Myocyte (in vitro differentiated cells): ENCODE measurements at regions not wholly inside any gene's neighbourhood (a gene's known extent, or its start where the extent isn't known, plus 50 kb on each side); places are given as distances from the start of the nearest gene placed in this dataset.

Source experiments
- DNase-seq: peaks from one replicate; pipeline ENCODE4 v3.0.0-alpha.2; 2012; ENCODE audit warnings: low read depth

DNA sequence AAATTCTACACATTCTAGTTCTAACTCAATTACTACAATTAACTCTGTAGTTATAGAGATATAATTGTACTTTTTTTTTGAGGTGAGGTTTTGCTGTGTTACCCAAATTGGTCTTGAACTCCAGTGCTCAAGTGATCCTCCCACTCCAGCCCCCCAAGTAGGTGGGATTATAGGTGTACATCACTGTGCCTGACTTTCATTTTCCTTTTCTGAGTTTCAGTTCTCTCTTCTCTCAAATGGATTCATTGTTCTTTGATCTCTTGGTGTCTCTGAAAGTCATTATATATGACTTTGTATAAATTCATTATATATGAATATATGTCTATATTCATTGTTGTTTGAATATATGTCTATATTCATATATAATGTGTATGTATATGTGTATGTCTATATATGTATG, 74.0 kb upstream of the GALNT2 start:
- no peak for DNase-seq

DNA sequence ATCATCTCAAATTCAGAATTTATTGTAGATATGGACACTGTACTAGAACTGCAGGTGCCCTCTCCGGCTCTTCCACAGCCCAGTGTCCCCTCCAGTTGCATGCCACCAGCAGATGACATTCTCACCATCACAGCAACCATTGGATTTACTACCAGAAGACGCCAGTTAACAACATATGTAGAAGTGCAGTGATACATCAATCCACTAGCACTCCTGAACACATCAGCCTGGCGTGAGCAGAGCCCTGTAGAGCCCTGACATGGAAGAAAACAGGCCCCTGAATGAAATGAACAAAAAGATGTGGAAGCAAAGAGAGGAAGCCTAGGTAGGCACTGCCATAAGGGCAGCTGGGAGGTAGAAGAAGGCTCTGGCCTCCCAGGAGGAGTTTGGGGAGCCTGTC, 73.1 kb upstream of the GALNT2 start:
- DNase-seq = no peak

DNA sequence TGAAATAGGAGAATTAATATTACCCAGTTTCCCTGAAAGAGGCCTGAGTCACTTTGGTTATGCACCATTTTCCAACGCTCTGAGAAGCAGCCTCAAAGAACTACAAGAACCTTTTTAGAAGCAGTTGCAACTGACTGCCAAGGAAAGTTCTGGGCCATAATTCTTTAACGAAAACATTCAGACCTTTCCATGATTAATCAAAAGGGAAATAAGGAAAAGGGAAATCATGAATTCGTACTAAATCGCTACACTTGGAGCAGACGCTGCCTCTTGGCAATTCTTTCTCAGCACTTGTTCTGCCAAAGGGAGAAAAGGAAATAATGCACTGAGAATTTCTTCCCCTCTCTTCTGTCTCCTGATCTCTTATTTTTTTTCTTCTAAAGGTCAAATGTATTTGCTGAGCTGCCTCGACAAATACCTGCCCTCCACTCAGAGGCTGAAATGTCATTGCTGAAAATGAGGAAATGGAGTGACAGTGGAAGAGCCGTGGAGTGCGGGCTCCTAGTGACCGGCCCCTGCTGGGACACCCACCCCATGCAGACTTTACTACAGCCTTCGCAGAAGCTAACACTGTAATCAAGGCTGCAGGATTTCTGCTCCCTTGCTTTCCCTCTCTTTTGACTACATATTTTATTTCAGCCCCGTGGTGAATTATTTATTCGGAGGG, 67.9 kb upstream of the GALNT2 start:
- DNase-seq = no peak

DNA sequence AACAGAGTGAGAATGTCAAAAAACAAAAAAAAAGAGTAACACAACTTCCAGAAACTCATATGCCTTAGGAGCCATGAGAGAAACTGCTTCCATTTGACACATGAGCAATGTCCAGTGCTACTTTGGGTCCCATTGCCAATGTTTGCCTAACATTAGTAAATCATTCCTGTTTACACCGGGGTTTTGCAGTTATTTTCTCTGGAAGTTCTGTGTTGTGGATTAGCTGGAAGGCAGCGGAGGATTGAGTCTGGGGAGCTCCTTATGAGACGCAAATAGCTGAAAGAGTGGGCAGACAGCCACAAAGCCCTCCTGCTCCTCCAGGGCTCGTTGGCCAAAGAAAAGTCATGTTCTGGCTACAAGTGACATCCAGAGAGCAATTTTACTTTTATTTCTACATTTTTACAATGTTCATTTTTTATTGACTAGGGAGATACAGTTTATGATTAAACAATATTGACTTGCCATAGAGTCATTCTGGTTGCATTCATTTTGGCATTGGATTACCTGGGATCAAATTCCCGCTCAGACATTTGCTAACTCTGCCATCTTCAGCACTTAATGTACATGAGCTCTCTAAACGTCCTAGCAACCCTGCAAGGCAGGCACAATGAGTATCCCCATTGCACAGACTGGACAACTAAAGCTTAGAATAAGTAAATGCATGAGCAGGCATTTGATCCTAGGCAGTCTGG, 66.4 kb upstream of the GALNT2 start:
- no peak for DNase-seq

DNA sequence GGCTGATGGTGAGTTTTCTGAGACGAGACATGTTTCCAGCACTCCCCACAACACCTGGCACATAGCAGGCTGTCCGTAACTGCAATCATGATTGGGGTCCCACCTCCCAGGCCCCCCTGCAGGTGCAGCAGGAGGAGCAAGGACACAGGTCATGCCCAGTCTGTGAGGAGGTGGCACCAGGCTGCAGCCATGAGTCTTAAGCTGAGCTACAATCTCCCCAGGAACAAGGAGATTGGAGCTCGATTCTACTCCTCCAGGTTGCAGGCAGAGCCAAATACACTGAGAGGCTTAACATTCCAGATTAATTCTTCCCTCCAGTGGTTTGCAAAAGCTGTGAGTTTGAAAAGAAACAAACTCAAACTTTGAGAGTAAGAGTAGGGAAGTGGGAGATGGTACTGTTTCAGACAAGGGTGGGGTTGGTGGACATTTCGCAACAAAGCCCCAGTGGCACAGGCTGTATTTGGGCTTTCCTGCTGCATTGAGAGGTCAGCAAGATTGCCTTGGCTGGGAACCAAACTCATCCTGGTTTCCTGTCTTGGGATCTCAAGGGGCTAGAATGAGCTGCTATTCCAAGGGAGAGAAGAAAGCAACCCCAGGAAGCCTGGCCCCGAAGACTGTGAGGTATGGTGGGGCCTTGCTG, 64.8 kb upstream of the GALNT2 start:
- no peak for DNase-seq

DNA sequence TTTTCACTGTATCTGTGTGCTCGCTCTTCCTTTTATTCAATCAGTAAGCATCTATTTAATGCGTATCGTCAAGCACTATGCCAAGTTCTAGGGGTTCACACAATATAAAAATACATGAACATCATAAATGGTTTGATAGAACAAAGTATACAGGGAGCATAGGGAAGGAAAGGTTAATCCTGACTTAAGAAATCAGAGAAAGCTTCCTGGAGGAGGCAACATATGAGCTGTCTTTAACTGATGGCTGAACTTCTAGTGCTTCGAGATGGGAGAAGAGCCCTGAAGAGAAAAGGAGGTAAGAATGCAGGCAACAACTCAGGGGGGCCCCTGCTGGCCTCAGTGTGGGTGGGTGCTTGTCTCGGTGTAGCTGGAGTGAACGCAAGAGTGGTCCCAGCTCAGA, 63.6 kb upstream of the GALNT2 start:
- no peak for DNase-seq

DNA sequence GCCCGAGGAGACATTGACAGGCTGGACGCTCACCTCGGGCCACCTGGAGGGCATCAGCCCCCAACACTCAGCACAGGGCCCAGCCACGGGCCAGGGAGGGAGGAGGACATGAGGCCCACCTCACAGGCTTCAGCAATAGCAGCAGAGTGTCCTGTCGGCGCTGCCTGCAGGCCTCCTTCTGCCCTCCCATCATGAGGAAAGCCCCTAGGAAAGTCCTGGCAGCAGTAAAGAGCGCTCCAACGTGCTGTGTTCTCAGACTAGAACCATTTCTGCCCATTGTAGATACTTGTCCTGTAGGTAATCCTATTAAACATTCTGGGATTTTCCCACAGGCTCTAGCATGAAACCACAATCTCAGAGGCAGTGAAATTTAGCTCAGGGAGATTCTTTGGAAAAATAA, 62.0 kb upstream of the GALNT2 start:
- DNase-seq = no peak

DNA sequence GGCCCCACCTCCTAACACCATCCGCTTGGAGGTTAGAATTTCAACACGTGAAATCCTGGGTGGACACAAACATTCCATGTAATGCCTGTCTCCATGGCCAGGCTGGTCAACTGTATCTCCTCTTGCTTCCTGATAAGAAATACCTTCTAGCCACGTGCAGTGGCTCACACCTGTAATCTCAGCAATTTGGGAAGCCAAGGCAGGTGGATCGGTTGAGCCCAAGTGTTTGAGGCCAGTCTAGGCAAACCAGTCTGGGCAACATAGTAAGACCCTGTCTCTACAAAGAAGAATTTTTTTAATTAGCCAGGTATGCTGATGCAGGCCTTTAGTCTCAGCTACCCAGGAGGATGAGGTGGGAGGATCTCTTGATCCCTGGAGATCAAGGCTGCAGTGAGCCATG, 58.3 kb upstream of the GALNT2 start:
- no peak for DNase-seq

DNA sequence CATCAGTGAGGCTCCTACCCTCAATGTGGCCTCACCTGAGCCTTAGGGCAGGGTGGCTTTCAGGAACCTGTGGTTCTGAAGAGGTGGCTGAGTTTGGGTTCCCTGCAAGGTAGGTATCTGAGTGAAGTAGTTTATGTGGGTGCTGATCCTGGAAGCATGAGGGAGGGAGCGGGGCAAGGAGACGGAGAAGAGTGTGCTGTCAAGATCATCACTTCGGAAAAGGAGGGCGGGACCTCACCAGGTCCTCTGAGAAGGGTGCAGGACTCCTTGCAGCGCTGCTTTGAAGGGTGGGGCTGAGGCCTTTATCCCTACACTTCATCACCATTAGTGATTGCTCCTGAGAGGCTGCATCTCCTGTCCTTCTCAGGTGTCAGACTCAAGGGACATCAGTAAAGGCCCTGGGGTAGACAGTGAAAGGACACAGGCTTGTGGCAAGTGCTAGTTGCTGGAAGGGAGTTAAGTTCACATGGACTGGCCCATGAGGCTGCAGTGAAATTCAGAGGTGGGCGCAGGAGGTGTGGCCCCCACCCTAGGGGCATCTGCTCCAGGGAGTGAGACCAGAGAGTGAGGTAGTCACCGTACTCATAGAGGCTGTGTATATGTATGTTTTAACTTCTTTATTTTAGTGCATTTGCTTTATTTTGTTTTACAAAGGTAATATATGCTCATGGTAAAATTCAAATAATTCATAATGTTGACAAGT, 57.3 kb upstream of the GALNT2 start:
- DNase-seq = no peak

DNA sequence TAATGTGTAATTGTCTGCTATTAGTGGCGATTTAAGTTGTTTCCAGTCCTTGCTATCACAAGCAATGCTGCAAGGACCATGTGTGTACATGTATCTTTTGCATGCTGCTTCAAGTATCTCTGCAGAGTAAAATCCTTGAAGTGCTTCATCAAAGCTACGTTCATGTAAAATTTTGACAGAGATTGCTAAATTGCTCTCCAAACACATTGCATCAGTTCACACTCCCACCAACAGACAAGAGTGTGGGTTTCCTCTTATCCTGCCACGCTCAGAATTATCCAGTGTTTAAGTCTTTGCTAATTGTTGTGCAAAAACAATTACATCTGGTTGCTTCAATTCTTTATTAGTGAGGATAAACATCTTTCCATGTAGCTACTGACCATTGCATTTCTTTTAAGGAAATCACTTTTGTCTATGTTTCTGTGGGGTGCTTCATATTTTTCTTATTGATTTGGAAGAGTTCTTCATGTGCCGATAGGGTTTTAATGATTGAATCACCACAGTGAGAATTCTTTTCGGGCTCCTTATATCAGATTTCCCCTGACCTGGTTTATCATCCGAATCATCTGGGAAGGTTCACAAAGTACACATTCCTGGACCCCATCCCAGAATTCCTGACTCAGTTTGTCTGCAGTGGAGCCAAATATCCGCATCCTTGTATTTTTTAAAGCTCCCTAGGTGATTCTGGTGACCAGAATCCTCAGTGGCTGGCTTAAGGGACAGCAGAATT, 56.3 kb upstream of the GALNT2 start:
- no peak for DNase-seq

DNA sequence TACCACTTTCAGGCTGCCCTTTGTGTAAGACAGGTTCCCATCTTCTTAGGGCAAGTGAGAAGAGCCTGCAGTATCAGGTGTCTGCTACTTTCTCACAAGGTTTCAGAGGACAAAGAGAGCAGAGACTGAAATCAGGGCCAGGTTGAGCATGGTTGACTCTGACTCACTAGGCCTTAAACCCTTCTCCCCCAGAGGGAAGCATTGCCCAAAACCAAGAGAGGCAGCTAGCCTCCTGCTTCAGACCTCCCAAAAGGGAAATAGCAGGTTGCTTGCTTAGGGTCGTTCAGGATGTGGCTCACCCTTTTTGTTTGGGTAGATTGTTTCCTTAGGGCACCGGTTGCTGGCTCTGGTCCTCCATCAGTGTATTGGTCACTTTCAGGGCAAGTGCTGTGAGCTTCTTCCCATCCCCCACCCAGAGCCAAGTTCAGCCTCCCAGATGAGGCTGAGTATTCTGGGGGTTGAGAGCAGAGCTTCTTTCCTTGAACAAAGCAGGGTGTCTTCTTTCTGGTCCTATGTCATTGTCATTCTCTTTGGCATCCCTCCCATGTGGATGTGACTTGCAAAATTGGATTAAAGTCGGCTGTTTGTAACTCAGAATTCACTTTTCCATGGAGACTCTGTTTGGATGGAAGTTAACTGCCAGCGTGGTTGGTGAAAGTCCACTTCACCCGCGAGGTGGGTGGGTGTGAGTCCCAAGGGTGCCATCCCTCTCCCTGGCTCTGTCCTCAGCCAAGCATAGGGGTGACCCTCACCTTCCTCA, 55.5 kb upstream of the GALNT2 start:
- DNase-seq = no peak

DNA sequence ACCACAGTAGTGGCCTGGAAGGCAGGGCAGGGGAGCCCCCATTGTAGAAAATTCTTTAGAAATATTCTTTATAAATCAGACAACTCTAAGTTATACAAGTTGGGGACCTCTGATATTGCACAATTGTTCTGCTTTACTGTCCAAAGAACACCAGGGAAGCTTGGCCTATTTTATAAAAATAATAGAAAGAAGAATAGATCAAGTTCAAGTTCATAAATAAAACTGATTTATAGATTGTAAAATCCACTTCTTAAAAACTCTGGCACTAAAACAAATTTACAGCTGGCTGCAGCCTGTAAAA, 55.0 kb upstream of the GALNT2 start:
- no peak for DNase-seq

DNA sequence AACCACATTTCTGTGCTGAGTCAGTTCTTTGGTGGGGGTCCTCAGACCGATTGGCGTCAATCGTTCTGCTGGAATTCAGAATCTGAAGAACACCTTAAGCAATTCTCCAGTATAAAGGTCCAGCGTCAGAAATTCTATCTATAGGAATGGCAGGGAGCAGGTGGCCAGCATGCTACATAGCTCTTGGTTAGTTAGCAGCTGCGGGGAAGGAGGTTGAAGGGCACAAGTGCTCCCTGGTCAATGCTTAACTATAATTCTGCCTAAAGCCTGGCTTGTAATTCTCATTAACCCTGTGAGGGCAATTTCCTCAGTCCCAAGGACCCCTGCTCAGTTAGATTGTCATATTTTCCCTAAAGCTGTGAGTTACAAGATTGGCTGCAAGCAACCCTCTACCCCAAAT, 54.3 kb upstream of the GALNT2 start:
- DNase-seq = peak; percentile 30

DNA sequence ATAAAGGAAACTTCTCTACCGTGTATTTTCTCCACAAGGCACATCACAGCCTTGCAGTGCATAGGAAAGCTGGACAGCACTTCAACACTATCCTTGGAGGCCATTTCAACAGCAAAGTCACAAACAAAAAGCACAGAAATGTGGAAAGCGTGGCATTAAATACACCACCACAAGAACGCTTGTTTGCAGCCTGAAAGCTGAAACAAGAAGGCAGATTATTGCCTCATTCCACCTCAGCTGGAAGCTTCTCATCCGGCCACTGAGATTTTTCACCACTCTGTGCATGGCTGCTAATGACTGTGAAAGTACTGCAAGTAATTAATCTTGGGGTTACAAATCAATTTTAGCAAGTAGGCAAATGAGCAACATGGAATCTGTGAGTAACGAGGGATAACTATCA, 50.9 kb upstream of the GALNT2 start:
- no peak for DNase-seq
